Activated B cell treated with CpG ODN at 0.5 μM for 24 hours (primary cell): ENCODE measurements at regions not wholly inside any gene's neighbourhood (a gene's known extent, or its start where the extent isn't known, plus 50 kb on each side); places are given as distances from the start of the nearest gene placed in this dataset.
"Not testable (repeated sequence)": the region's sequence is repeated elsewhere in the genome, so short reads cannot be mapped to it uniquely, and the experiment has no call there.

Source experiments
- ATAC-seq: fragments of 200-7000 bp; cut with Tn5 transposase; one replicate; pipeline ENCODE4 v1.10.0; 2021; ENCODE audit warnings: low read depth, mild to moderate bottlenecking, moderate library complexity
- CTCF ChIA-PET: fragments of 350-600 bp; sonication (Branson Sonifier 250); formaldehyde crosslinking; loops from one replicate; lab custom pipeline; 2021; ENCODE audit warnings: antibody characterized with exemption; lab: Charles Lee
- POLR2A ChIA-PET: fragments of 350-600 bp; sonication (Branson Sonifier 250); formaldehyde crosslinking; loops from one replicate; lab custom pipeline; 2021; ENCODE audit warnings: antibody characterized with exemption; lab: Charles Lee
- DNase-seq: peaks from one replicate; pipeline ENCODE4 v3.0.0; 2022
- H3K27ac Mint-ChIP-seq: one replicate; pipeline ENCODE4 v1.8.0; 2020; ENCODE audit warnings: mixed read lengths
- H3K27me3 Mint-ChIP-seq: one replicate; pipeline ENCODE4 v1.8.0; 2021; ENCODE audit warnings: mixed read lengths
- H3K36me3 Mint-ChIP-seq: one replicate; pipeline ENCODE4 v1.8.0; 2021; ENCODE audit warnings: low read depth, mixed read lengths
- H3K4me1 Mint-ChIP-seq: one replicate; pipeline ENCODE4 v1.8.0; 2021; ENCODE audit warnings: mixed read lengths
- H3K4me3 Mint-ChIP-seq: one replicate; pipeline ENCODE4 v1.8.0; 2020; ENCODE audit warnings: mild to moderate bottlenecking, mixed read lengths
- H3K9me3 Mint-ChIP-seq: one replicate; pipeline ENCODE4 v1.8.0; 2020; ENCODE audit warnings: mixed read lengths
- CTCF ChIP-seq: fragments of 200-600 bp; IDR thresholded peaks from one replicate; pipeline ENCODE4 v1.8.0; 2022; ENCODE audit warnings: antibody characterized with exemption, mild to moderate bottlenecking
- intact Hi-C: fragments of 100-400 bp; cut with micrococcal nuclease; formaldehyde crosslinking; loops from one replicate; pipeline ENCODE4 v1.15.1; 2024

GRCh38 chr7:131057015-131057793, 270.5 kb upstream of the MKLN1 start:
- intact Hi-C loops, result loop anchor here (2.0 kb wide), 1 partner anchor 50 kb away; no protein-coding TSS in a partner anchor
- ChIA-PET POLR2A (interaction anchor here (0.6 to 2.3 kb wide), 17 partner anchors 9 to 365 kb away, joined by 3 to 19 read pairs (median 5); no protein-coding TSS in a partner anchor), CTCF (interaction anchor here (1.3 to 2.7 kb wide), 4 partner anchors 11 to 160 kb away, joined by 3 to 13 read pairs (median 6); no protein-coding TSS in a partner anchor)
- ATAC-seq, result peak; percentile 59
- no peak for TF ChIP-seq CTCF
- H3K9me3 Mint-ChIP-seq, result no peaks in the 10 kb centered on the region
- H3K27ac Mint-ChIP-seq, result peak overlapping the region; percentile 97
- H3K27me3 Mint-ChIP-seq, result no peaks in the 10 kb centered on the region
- no peak for DNase-seq
- peaks cover 79% of the 10 kb centered on the region for H3K4me1 Mint-ChIP-seq
- peak overlapping the region; percentile 76 for H3K4me3 Mint-ChIP-seq
- H3K36me3 Mint-ChIP-seq, result peaks cover 40% of the 10 kb centered on the region

- ATAC-seq (peak; percentile 62), DNase-seq (no peak)
- Mint-ChIP-seq H3K9me3 (no peaks in the 10 kb centered on the region), H3K27ac (peak overlapping the region; percentile 97), H3K4me3 (peak overlapping the region; percentile 55), H3K27me3 (no peaks in the 10 kb centered on the region), H3K4me1 (peaks cover 74% of the 10 kb centered on the region), H3K36me3 (peaks cover 36% of the 10 kb centered on the region)
- CTCF ChIA-PET, result interaction anchor here (1.3 to 2.7 kb wide), 4 partner anchors 11 to 161 kb away, joined by 3 to 13 read pairs (median 6); no protein-coding TSS in a partner anchor
- intact Hi-C loops, result loop anchor here (2.0 kb wide), 1 partner anchor 49 kb away; no protein-coding TSS in a partner anchor
- POLR2A ChIA-PET, result interaction anchor here (0.6 to 2.3 kb wide), 16 partner anchors 10 to 364 kb away, joined by 3 to 19 read pairs (median 5); no protein-coding TSS in a partner anchor
- TF ChIP-seq CTCF, result no peak
Measured at GRCh38 chr7:131057794-131058070, 269.9 kb upstream of the MKLN1 start.

GRCh38 chr7:131058561-131059288, 269.0 kb upstream of the MKLN1 start:
- H3K27ac Mint-ChIP-seq, result peak overlapping the region; percentile 97
- H3K9me3 Mint-ChIP-seq, H3K4me3 Mint-ChIP-seq, H3K27me3 Mint-ChIP-seq, DNase-seq, ATAC-seq: not testable (repeated sequence)
- CTCF ChIA-PET, result interaction anchor here (1.6 to 2.7 kb wide), 3 partner anchors 10 to 76 kb away, joined by 6 to 13 read pairs (median 9); no protein-coding TSS in a partner anchor
- POLR2A ChIA-PET, result interaction anchor here (0.6 to 2.1 kb wide), 7 partner anchors 10 to 131 kb away, joined by 3 to 19 read pairs (median 8); no protein-coding TSS in a partner anchor
- intact Hi-C loops, result loop anchor here (1.0 kb wide), 1 partner anchor 9 kb away; no protein-coding TSS in a partner anchor
- H3K36me3 Mint-ChIP-seq, result peaks cover 37% of the 10 kb centered on the region
- H3K4me1 Mint-ChIP-seq, result peaks cover 77% of the 10 kb centered on the region

- not testable (repeated sequence) for DNase-seq, H3K4me3 Mint-ChIP-seq, H3K9me3 Mint-ChIP-seq, ATAC-seq, H3K27me3 Mint-ChIP-seq
- ChIA-PET POLR2A (interaction anchor here (0.6 to 1.1 kb wide), 4 partner anchors 9 to 36 kb away, joined by 4 to 11 read pairs (median 6); no protein-coding TSS in a partner anchor), CTCF (interaction anchor here (1.5 to 1.6 kb wide), 2 partner anchors 19 to 162 kb away, joined by 5 to 6 read pairs; no protein-coding TSS in a partner anchor)
- peak overlapping the region; percentile 76 for H3K27ac Mint-ChIP-seq
- H3K36me3 Mint-ChIP-seq, result peaks cover 34% of the 10 kb centered on the region
- intact Hi-C loops, result loop anchor here (1.0 kb wide), 1 partner anchor 8 kb away; no protein-coding TSS in a partner anchor
- peaks cover 77% of the 10 kb centered on the region for H3K4me1 Mint-ChIP-seq
Measured at GRCh38 chr7:131059401-131059800, 268.3 kb upstream of the MKLN1 start.

GRCh38 chr7:131061158-131061557, 266.5 kb upstream of the MKLN1 start:
- CTCF ChIA-PET, result no interaction called here
- Mint-ChIP-seq H3K27ac (no peak overlapping the region), H3K36me3 (peaks cover 31% of the 10 kb centered on the region), H3K4me3 (no peak overlapping the region), H3K9me3 (no peaks in the 10 kb centered on the region), H3K4me1 (peaks cover 64% of the 10 kb centered on the region), H3K27me3 (no peaks in the 10 kb centered on the region)
- intact Hi-C loops, result loop anchor here (10.0 kb wide), 1 partner anchor 594 kb away; no protein-coding TSS in a partner anchor
- DNase-seq, result no peak
- ATAC-seq, result no peak
- TF ChIP-seq CTCF, result no peak
- POLR2A ChIA-PET, result no interaction called here
